COLO829 (cell line): ENCODE measurements at regions not wholly inside any gene's neighbourhood (a gene's known extent, or its start where the extent isn't known, plus 50 kb on each side); places are given as distances from the start of the nearest gene placed in this dataset.
"Not testable (repeated sequence)": the region's sequence is repeated elsewhere in the genome, so short reads cannot be mapped to it uniquely, and the experiment has no call there.

Experiments
- DNase-seq: peaks from one replicate; pipeline ENCODE4 v3.0.0; 2012; ENCODE audit warnings: low spot score

- no peak for DNase-seq
Measured at GRCh38 chr3:101138817-101139216, 145.6 kb upstream of the ABI3BP start.

- no peak for DNase-seq
Measured at GRCh38 chr3:101134331-101134730, 141.1 kb upstream of the ABI3BP start.

GRCh38 chr3:101133652-101134051 lies 140.4 kb upstream of the ABI3BP start:
- no peak for DNase-seq

- not testable (repeated sequence) for DNase-seq
Measured at GRCh38 chr3:101133197-101133596, 140.0 kb upstream of the ABI3BP start.

- DNase-seq, result no peak
Measured at GRCh38 chr3:101131767-101132166, 138.5 kb upstream of the ABI3BP start.

GRCh38 chr3:101128786-101129185 lies 135.6 kb upstream of the ABI3BP start:
- DNase-seq, result no peak

- DNase-seq, result no peak
Measured at GRCh38 chr3:101128001-101128400, 134.8 kb upstream of the ABI3BP start.

- DNase-seq, result no peak
Measured at GRCh38 chr3:101124125-101124524, 130.9 kb upstream of the ABI3BP start.

GRCh38 chr3:101123081-101123480 lies 129.9 kb upstream of the ABI3BP start:
- no peak for DNase-seq

- no peak for DNase-seq
Measured at GRCh38 chr3:101122681-101123080, 129.5 kb upstream of the ABI3BP start.

- DNase-seq, result no peak
Measured at GRCh38 chr3:101120039-101120438, 126.8 kb upstream of the ABI3BP start.

GRCh38 chr3:101119535-101119934 lies 126.3 kb upstream of the ABI3BP start:
- DNase-seq, result no peak

- DNase-seq, result no peak
Measured at GRCh38 chr3:101117980-101118379, 124.8 kb upstream of the ABI3BP start.

GRCh38 chr3:101117465-101117864 lies 124.2 kb upstream of the ABI3BP start:
- DNase-seq, result no peak

- not testable (repeated sequence) for DNase-seq
Measured at GRCh38 chr3:101110295-101110694, 117.1 kb upstream of the ABI3BP start.

- no peak for DNase-seq
Measured at GRCh38 chr3:101104321-101104720, 111.1 kb upstream of the ABI3BP start.

GRCh38 chr3:101102678-101103296 lies 109.6 kb upstream of the ABI3BP start:
- no peak for DNase-seq

- no peak for DNase-seq
Measured at GRCh38 chr3:101100361-101101009, 107.3 kb upstream of the ABI3BP start.

- DNase-seq, result peak; percentile 75
Measured at GRCh38 chr3:101099791-101100190, 106.6 kb upstream of the ABI3BP start.

- DNase-seq, result no peak
Measured at GRCh38 chr3:101096444-101096843, 103.2 kb upstream of the ABI3BP start.

GRCh38 chr3:101095693-101096430 lies 102.6 kb upstream of the ABI3BP start:
- DNase-seq, result no peak

- no peak for DNase-seq
Measured at GRCh38 chr3:101091489-101091888, 98.3 kb upstream of the ABI3BP start.

GRCh38 chr3:101085752-101086151 lies 92.5 kb upstream of the ABI3BP start:
- DNase-seq, result no peak
